ENCODE measurements at regions not wholly inside any gene's neighbourhood (a gene's known extent, or its start where the extent isn't known, plus 50 kb on each side); places are given as distances from the start of the nearest gene placed in this dataset.

- TF ChIP-seq POLR2AphosphoS5 (IDR thresholded peaks at IDR 0.05; ENCODE audit: borderline replicate concordance, low read depth, low read length) (no peak), EZH2 (IDR thresholded peaks at IDR 0.05) (no peak)
These were observed 258.0 kb upstream of the MYOCD start for GRCh38 chr17:12407495-12408252.
